ENCODE measurements at regions not wholly inside any gene's neighbourhood (a gene's known extent, or its start where the extent isn't known, plus 50 kb on each side); places are given as distances from the start of the nearest gene placed in this dataset.

DNA sequence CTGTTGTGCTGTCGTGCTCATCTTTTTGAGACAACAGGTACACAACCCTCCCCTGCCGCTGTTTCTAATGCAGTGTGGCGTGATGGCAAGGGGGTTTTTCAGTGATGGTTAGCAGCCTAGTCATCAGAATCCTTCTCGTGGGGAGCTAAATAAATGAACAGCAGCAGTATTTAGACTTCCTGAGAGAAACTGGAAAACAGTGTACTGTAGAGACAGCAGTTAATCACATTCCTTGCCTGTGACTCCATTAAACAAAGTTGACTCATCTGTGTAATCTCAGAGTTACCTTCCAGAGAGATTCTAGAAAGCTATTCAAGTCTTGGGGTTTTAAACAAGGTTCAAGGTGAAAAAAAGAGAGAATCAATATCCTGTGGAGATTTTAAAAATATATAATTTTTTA lies 1753.2 kb upstream of the PCDH7 start (continued):
- TF ChIP-seq, protein P1, sequence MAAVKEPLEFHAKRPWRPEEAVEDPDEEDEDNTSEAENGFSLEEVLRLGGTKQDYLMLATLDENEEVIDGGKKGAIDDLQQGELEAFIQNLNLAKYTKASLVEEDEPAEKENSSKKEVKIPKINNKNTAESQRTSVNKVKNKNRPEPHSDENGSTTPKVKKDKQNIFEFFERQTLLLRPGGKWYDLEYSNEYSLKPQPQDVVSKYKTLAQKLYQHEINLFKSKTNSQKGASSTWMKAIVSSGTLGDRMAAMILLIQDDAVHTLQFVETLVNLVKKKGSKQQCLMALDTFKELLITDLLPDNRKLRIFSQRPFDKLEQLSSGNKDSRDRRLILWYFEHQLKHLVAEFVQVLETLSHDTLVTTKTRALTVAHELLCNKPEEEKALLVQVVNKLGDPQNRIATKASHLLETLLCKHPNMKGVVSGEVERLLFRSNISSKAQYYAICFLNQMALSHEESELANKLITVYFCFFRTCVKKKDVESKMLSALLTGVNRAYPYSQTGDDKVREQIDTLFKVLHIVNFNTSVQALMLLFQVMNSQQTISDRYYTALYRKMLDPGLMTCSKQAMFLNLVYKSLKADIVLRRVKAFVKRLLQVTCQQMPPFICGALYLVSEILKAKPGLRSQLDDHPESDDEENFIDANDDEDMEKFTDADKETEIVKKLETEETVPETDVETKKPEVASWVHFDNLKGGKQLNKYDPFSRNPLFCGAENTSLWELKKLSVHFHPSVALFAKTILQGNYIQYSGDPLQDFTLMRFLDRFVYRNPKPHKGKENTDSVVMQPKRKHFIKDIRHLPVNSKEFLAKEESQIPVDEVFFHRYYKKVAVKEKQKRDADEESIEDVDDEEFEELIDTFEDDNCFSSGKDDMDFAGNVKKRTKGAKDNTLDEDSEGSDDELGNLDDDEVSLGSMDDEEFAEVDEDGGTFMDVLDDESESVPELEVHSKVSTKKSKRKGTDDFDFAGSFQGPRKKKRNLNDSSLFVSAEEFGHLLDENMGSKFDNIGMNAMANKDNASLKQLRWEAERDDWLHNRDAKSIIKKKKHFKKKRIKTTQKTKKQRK (IDR thresholded peaks at IDR 0.05; ENCODE audit: low read depth, low read length): no peak
- TF ChIP-seq NFYA (IDR thresholded peaks at IDR 0.05; ENCODE audit: borderline replicate concordance, low read depth, low read length) (no peak), HCFC1 (IDR thresholded peaks at IDR 0.05; ENCODE audit: low read length) (no peak), KAT2A (conservative IDR thresholded peaks at IDR 0.05; ENCODE audit: control insufficient read depth, low read depth, low read length) (no peak), TARDBP (IDR thresholded peaks at IDR 0.05; ENCODE audit: borderline replicate concordance) (no peak), ZSCAN29 (IDR thresholded peaks at IDR 0.05) (no peak)
- TF ChIP-seq, protein P2, sequence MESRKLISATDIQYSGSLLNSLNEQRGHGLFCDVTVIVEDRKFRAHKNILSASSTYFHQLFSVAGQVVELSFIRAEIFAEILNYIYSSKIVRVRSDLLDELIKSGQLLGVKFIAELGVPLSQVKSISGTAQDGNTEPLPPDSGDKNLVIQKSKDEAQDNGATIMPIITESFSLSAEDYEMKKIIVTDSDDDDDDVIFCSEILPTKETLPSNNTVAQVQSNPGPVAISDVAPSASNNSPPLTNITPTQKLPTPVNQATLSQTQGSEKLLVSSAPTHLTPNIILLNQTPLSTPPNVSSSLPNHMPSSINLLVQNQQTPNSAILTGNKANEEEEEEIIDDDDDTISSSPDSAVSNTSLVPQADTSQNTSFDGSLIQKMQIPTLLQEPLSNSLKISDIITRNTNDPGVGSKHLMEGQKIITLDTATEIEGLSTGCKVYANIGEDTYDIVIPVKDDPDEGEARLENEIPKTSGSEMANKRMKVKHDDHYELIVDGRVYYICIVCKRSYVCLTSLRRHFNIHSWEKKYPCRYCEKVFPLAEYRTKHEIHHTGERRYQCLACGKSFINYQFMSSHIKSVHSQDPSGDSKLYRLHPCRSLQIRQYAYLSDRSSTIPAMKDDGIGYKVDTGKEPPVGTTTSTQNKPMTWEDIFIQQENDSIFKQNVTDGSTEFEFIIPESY (IDR thresholded peaks at IDR 0.05): no peak

DNA sequence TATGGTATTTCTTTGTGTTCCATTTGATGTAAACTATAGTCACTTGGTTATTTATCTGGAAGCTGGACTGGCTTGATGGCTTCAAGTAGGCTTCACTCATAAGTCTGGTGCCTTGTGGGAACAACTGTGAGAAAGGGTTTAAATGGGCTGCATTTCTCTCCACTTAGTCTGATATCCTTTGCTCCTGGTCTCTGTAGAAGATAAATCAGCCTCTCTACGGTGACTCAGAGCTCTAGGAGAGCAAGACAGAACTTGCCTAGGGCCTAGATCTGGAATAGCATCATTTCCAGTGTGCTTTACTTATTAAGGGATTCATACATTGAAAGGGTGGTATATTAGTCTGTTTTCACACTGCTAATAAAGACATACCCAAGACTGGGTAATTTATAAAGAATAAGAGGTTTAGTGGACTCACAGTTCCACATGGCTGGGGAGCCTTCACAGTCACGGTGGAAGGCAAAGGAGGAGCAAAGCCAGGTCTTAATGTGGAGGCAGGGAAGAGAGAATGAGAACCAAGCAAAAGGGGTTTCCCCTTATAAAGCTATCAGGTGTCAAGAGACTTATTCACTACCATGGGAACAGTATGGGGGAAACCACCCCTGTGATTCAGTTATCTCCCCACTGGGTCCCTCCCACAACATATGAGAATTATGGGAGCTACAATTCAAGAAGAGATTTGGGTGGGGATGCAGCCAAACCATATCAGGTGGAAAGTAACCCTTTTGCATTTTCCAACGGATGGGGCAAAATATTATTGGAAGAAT lies 1746.4 kb upstream of the PCDH7 start:
- Histone ChIP-seq H3K4me3 (no peak overlapping the region), H3K36me3 (ENCODE audit: control insufficient read depth in 2 of 2, insufficient read depth in 2 of 2, low read length in 1 of 2) (no peaks in the 10 kb centered on the region), H3K27ac (ENCODE audit: control insufficient read depth, insufficient read depth) (no peak overlapping the region), H3K79me2 (ENCODE audit: control insufficient read depth, insufficient read depth, low read length) (no peaks in the 10 kb centered on the region), H3K4me2 (ENCODE audit: control insufficient read depth, insufficient read depth) (no peak overlapping the region), H4K20me1 (ENCODE audit: control insufficient read depth, insufficient read depth) (no peaks in the 10 kb centered on the region), H3K27me3 (replicated peaks in 1 of 2; ENCODE audit: control insufficient read depth in 2 of 2, insufficient read depth in 2 of 2, low read length in 1 of 2) (no peaks in the 10 kb centered on the region), H2AFZ (ENCODE audit: control insufficient read depth, low read depth, low read length) (no peak overlapping the region), H3K9me3 (replicated peaks; ENCODE audit: control insufficient read depth, insufficient read depth, low read length) (no peaks in the 10 kb centered on the region), H3K9ac (ENCODE audit: control insufficient read depth, insufficient read depth, low read length) (no peak overlapping the region), H3K4me1 (ENCODE audit: control insufficient read depth, insufficient read depth, low read length) (no peaks in the 10 kb centered on the region)
- WGBS (ENCODE audit: insufficient coverage, insufficient replicate concordance, low lambda C conversion rate, missing lambda C conversion rate): 0% methylated on average over 3 of the region's 3 CpGs
- intact Hi-C loops (cut with micrococcal nuclease; ENCODE audit: unreplicated experiment) (no loop called here), in situ Hi-C loops (cut with MboI) (no loop called here)
- ChIA-PET POLR2A (no interaction called here), CTCF (no interaction called here), SMC1A (ENCODE audit: uncharacterized antibody, unreplicated experiment) (no interaction called here), RAD21 (ENCODE audit: unreplicated experiment) (interaction anchor here (1.0 kb wide), 1 partner anchor 749 kb away, joined by 4 read pairs; no protein-coding TSS in a partner anchor)
- no peak for FAIRE-seq
- no peak for DNase-seq (ENCODE audit: low read depth, low spot score)
- TF ChIP-seq, protein P2 (IDR thresholded peaks at IDR 0.05): no peak
- no peak for TF ChIP-seq GABPA (IDR thresholded peaks at IDR 0.05; ENCODE audit: low read depth)
- peak; percentile 41 for TF ChIP-seq MEF2B (IDR thresholded peaks at IDR 0.05; ENCODE audit: partially characterized antibody, poor library complexity, severe bottlenecking)
- no TSS peak for BruUV-seq (replicated peaks)
- ATAC-seq: no peak

Measured in GM12878 (cell line).